ENCODE measurements at regions not wholly inside any gene's neighbourhood (a gene's known extent, or its start where the extent isn't known, plus 50 kb on each side); places are given as distances from the start of the nearest gene placed in this dataset.

GRCh38 chr4:45370408-45370807, 644.1 kb upstream of the GNPDA2 start:
- no peak for TF ChIP-seq CTCF (IDR thresholded peaks at IDR 0.05)
- TF ChIP-seq POLR2A (IDR thresholded peaks at IDR 0.05), result no peak
- TF ChIP-seq EP300 (IDR thresholded peaks at IDR 0.05), result no peak

Data from stomach (tissue), 4 donors.